ENCODE measurements at regions not wholly inside any gene's neighbourhood (a gene's known extent, or its start where the extent isn't known, plus 50 kb on each side); places are given as distances from the start of the nearest gene placed in this dataset.
"Not testable (repeated sequence)": the region's sequence is repeated elsewhere in the genome, so short reads cannot be mapped to it uniquely, and the experiment has no call there.

DNA sequence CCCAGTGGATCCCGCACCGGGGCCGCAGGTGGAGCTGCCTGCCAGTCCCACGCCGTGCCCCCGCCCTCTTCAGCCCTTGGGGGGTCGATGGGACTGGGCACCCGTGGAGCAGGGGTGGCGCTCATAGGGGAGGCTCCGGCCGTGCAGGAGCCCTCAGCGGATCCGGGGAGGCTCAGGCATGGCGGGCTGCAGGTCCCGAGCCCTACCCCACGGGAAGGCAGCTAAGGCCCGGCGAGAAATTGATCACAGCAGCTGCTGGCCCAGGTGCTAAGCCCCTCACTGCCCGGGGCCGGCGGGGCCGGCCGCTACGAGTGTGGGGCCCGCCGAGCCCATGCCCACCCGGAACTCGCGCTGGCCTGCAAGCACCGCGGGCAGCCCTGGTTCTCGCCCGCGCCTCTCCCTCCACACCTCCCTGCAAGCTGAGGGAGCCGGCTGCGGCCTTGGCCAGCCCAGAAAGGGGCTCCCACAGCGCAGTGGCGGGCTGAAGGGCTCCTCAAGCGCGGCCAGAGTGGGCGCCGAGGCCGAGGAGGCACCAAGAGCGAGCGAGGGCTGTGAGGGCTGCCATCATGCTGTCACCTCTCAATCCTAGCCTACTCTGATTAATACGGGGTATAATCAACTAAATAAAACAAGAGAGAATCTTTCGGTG, 56.5 kb upstream of the ABHD2 start:
- DNase-seq: not testable (repeated sequence)

DNA sequence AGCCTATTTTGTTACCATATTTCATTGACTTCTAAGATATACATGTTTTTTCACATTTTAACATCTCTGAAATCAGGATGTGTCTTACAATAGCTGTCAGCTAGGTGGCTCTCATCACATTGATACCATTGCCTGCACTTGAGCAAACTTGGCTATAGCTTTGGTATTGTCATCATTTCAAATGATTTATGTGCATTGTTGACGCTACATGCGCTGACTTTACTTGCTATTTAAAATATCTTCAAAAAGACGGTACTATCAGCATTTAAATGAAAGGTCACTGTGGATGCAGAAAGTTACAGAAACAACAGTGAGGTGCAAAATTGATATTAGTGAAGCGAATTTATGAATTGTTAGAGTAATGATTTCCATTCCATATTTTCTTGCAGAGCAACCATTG, 54.0 kb upstream of the ABHD2 start:
- no peak for DNase-seq

DNA sequence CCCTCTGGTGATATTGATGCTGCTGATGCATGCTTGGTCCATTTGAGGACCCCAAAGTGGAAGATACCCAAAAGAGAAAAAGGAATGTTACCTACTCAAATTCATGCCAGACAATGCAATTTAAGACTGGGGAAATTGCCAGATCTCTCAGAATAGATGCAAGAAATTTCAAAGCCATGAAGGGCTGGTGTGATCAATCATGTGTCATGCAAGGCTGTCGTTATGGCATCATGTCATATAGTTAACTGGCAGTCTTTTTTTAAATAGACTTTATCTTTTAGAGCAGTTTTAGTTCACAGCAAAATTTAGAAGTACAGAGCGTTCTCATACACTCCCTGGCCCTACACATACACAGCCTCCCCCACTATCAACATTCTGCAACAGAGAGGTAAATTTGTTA, 53.1 kb upstream of the ABHD2 start:
- no peak for DNase-seq

DNA sequence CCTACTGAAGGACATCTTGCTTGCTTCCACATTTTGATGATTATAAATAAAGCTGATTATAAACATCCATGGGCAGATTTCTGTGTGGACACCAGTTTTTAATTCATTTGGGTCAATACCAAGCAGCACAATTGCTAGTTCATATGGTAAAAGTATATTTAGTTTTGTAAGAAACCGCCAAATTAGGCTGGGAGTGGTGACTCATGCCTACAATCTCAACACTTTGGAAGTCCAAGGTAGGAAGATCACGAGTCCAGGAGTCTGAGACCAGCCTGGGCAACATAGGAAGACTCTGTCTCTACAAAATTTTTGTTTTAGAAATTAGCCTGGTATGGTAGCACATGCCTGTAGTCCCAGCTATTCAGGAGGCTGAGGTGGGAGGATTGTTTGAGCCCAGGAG, 52.6 kb upstream of the ABHD2 start:
- no peak for DNase-seq

DNA sequence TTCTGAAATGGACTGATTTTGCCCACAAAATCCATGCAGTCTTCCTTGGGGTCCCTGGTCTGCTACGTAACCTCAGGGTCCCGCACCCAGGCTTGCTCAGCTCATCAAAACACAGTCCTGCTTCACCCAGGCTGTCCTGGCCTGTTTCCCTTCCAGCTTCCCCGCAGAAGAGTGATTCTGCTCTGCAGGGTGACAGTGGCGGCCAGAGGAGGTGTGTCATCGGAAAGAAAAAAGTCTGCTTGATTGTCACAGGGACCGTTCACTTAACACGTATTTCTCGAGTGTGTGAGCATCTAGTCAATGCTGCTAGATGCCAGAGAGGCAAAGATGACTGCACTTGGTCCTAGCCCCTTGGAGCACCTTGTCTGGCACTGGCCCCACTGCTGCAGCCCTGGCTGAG, 50.1 kb upstream of the ABHD2 start:
- no peak for DNase-seq
